ENCODE measurements at regions not wholly inside any gene's neighbourhood (a gene's known extent, or its start where the extent isn't known, plus 50 kb on each side); places are given as distances from the start of the nearest gene placed in this dataset.

DNA sequence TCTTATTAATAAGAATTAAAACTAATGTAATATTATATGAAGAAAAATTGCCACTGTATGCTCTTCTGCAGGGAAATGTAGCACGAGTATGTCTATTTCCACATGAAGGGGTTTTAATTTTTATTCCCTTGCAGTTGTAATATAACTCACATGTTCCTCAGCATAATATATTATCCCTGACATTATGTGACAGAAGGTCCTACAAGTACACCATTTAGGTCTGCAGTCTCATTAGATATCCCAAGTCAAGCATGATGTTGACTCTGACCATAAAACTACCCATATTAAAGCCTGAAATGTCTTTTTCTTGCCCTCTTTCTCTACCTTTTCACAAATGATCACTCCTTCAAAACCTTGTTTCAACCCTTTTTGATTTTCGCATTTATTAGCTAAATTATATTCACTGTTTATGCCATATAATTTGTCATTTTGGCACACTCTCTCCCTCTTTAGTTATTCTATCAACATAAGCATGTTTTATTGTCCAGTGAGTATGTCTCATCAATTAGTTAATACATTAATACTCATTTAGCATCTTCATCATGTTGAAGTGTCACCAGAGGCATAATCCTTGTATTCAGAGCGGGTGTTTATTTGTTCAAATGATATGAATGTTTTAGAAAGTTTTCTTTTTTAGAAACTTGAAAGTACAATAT is 532.8 kb downstream of the MAT2B start:
- no TSS peak for BruUV-seq (replicated peaks)
- ChIA-PET SMC1A (ENCODE audit: uncharacterized antibody, unreplicated experiment) (interaction anchor here (1.0 to 1.3 kb wide), 4 partner anchors 12 to 466 kb away, joined by 3 to 5 read pairs (median 4); no protein-coding TSS in a partner anchor), CTCF (interaction anchor here (0.6 to 1.0 kb wide), 2 partner anchors 25 to 59 kb away, joined by 3 to 4 read pairs; no protein-coding TSS in a partner anchor), POLR2A (interaction anchor here (1.2 kb wide), 1 partner anchor 42 kb away, joined by 3 read pairs; no protein-coding TSS in a partner anchor), RAD21 (ENCODE audit: unreplicated experiment) (no interaction called here)
- no peak for TF ChIP-seq ZNF592 (IDR thresholded peaks at IDR 0.05)
- no peak for TF ChIP-seq BRCA1 (IDR thresholded peaks at IDR 0.05; ENCODE audit: low read depth, low read length)
- no peak for TF ChIP-seq ZNF687 (IDR thresholded peaks at IDR 0.05)
- TF ChIP-seq HDAC2 (IDR thresholded peaks at IDR 0.05) = no peak
- TF ChIP-seq POLR2A (IDR thresholded peaks at IDR 0.05; ENCODE audit: low read depth, low read length) = no peak
- TF ChIP-seq CBX5 (IDR thresholded peaks at IDR 0.05; ENCODE audit: low read depth) = no peak
- TF ChIP-seq KDM1A (IDR thresholded peaks at IDR 0.05; ENCODE audit: borderline replicate concordance) = no peak
- no peak for TF ChIP-seq LARP7 (IDR thresholded peaks at IDR 0.05)
- no peak for TF ChIP-seq BHLHE40 (IDR thresholded peaks at IDR 0.05; ENCODE audit: borderline replicate concordance in 1 of 2, low read depth in 2 of 2, low read length in 1 of 2)
- TF ChIP-seq POU2F2 (IDR thresholded peaks at IDR 0.05; ENCODE audit: borderline replicate concordance, low read depth, low read length) = no peak
- TF ChIP-seq ASH2L (IDR thresholded peaks at IDR 0.05; ENCODE audit: borderline replicate concordance, low read depth) = no peak
- no peak for TF ChIP-seq RUNX3 (IDR thresholded peaks at IDR 0.05; ENCODE audit: low read length)
- TF ChIP-seq FOXM1 (IDR thresholded peaks at IDR 0.05; ENCODE audit: low read depth, low read length) = no peak
- TF ChIP-seq MEF2B (IDR thresholded peaks at IDR 0.05; ENCODE audit: partially characterized antibody, poor library complexity, severe bottlenecking) = no peak
- no peak for TF ChIP-seq CTCF (IDR thresholded peaks at IDR 0.05 in 2 of 3, conservative IDR thresholded peaks at IDR 0.05 in 1 of 3; ENCODE audit: control insufficient read depth in 2 of 3, extremely low read depth in 1 of 3, insufficient read depth in 1 of 3, low read depth in 3 of 3, low read length in 3 of 3)
- FAIRE-seq (no peak), DNase-seq (ENCODE audit: low read depth, low spot score) (no peak), ATAC-seq (no peak)
- intact Hi-C loops (cut with micrococcal nuclease; ENCODE audit: unreplicated experiment) = no loop called here
- Histone ChIP-seq H3K36me3 (ENCODE audit: control insufficient read depth in 2 of 2, insufficient read depth in 2 of 2, low read length in 1 of 2) (no peaks in the 10 kb centered on the region), H4K20me1 (ENCODE audit: control insufficient read depth, insufficient read depth) (no peaks in the 10 kb centered on the region), H3K79me2 (ENCODE audit: control insufficient read depth, insufficient read depth, low read length) (no peaks in the 10 kb centered on the region), H3K4me3 (no peak overlapping the region), H3K4me1 (ENCODE audit: control insufficient read depth, insufficient read depth, low read length) (no peaks in the 10 kb centered on the region), H3K4me2 (ENCODE audit: control insufficient read depth, insufficient read depth) (no peak overlapping the region), H2AFZ (ENCODE audit: control insufficient read depth, low read depth, low read length) (no peak overlapping the region), H3K9ac (ENCODE audit: control insufficient read depth, insufficient read depth, low read length) (no peak overlapping the region), H3K27me3 (replicated peaks in 1 of 2; ENCODE audit: control insufficient read depth in 2 of 2, insufficient read depth in 2 of 2, low read length in 1 of 2) (no peaks in the 10 kb centered on the region), H3K9me3 (replicated peaks; ENCODE audit: control insufficient read depth, insufficient read depth, low read length) (no peaks in the 10 kb centered on the region), H3K27ac (ENCODE audit: control insufficient read depth, insufficient read depth) (no peak overlapping the region)
- 15% methylated on average over 3 of the region's 3 CpGs for WGBS (ENCODE audit: insufficient coverage, insufficient replicate concordance, low lambda C conversion rate, missing lambda C conversion rate)
- in situ Hi-C loops (cut with MboI) = no loop called here

All from GM12878 (cell line).